Tibial artery (tissue), 4 donors: ENCODE measurements at regions not wholly inside any gene's neighbourhood (a gene's known extent, or its start where the extent isn't known, plus 50 kb on each side); places are given as distances from the start of the nearest gene placed in this dataset.
"Not testable (repeated sequence)": the region's sequence is repeated elsewhere in the genome, so short reads cannot be mapped to it uniquely, and the experiment has no call there.

Experiments
- DNase-seq, 2 donors: peaks; one replicate each; pipeline ENCODE4 v3.0.0-alpha.2; 2019
- H3K27ac ChIP-seq, 2 donors: fragments of 200-600 bp; sonication (generic) in 1 of 2; 1 replicate in 1 of 2; 2 replicates in 1 of 2; pipeline ENCODE4 v1.5.1; 2018 to 2019; ENCODE audit warnings: mild to moderate bottlenecking in 1 of 2
- H3K27me3 ChIP-seq, 2 donors: fragments of 200-600 bp; sonication (generic) in 1 of 2; one replicate each; pipeline versions ENCODE4 v1.5.1 to v1.6.0; 2016 to 2019
- H3K36me3 ChIP-seq, 3 donors: fragments of 200-600 bp; sonication (generic) in 2 of 3; one replicate each; pipeline ENCODE4 v1.5.1; 2016 to 2019; ENCODE audit warnings: mild to moderate bottlenecking in 2 of 3
- H3K4me1 ChIP-seq, 4 donors: fragments of 200-600 bp; sonication (generic) in 2 of 4; 1 replicate in 3 of 4; 2 replicates in 1 of 4; pipeline ENCODE4 v1.5.1; 2016 to 2019
- H3K4me3 ChIP-seq, 2 donors: fragments of 200-600 bp; sonication (generic) in 1 of 2; 1 replicate in 1 of 2; 2 replicates in 1 of 2; pipeline ENCODE4 v1.5.1; 2018 to 2019; ENCODE audit warnings: mild to moderate bottlenecking in 2 of 2
- H3K9me3 ChIP-seq, 3 donors: fragments of 200-600 bp; sonication (generic) in 1 of 3; one replicate each; pipeline ENCODE4 v1.5.1; 2016 to 2019
- CTCF ChIP-seq, 2 experiments: fragments of 200-600 bp in 1 of 2; fragments of 450-650 bp in 1 of 2; IDR thresholded peaks; one replicate each; pipeline ENCODE4 v1.5.1; 2017 to 2019; ENCODE audit warnings: antibody characterized with exemption in 2 of 2, mild to moderate bottlenecking in 1 of 2, moderate library complexity in 1 of 2
- intact Hi-C: fragments of 100-400 bp; cut with DNase I; formaldehyde crosslinking; loops from one replicate; pipeline ENCODE4 v1.15.0; 2023; ENCODE audit warnings: low total_unique reads

GRCh38 chr9:89677702-89678395 lies 73.0 kb downstream of the GADD45G start:
- Histone ChIP-seq H3K36me3 (no peaks in the 10 kb centered on the region), H3K27me3 (peaks cover 0 to 10% of the 10 kb centered on the region in 2 donors), H3K9me3 (no peaks in the 10 kb centered on the region), H3K4me1 (peaks cover 0 to 4% (median 0%) of the 10 kb centered on the region in 4 donors), H3K27ac (no peak overlapping the region), H3K4me3 (no peak overlapping the region)
- intact Hi-C loops: no loop called here
- no peak for DNase-seq
- TF ChIP-seq CTCF (IDR thresholded peaks at IDR 0.05): no peak

DNA sequence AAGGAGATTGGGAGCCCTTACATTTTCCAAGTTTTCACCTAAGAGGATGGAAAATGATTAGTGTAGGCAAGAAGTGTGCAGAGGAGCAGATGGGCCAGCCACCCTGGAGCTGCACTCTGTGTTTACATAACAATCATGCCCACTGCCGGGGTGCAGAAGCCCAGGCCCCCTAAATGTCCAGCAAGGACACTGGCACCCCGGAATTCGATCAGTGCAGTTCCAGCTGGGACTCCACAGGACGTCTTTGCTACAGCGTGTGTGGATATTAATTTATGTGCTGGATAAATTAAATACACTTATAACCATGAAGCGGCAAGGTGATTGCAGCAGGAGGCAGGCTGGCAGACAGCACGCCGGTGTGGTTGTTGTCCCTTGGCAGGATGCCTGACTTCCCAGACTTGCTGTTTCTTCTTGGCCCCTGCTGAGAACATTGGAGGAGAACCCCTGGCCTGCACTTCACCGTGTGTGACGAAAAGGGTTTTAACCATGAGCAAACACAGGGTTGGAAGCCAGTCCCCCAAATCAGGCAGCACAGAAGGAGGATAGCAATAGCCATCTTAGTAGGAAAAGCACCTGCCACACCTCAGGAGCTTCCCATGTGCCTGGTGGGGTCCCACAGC lies 73.7 kb downstream of the GADD45G start:
- intact Hi-C loops: no loop called here
- Histone ChIP-seq H3K27ac (no peak overlapping the region), H3K9me3 (no peaks in the 10 kb centered on the region), H3K4me1 (peaks cover 0 to 5% (median 1%) of the 10 kb centered on the region in 4 donors), H3K27me3 (peaks cover 0 to 10% of the 10 kb centered on the region in 2 donors), H3K4me3 (no peak overlapping the region), H3K36me3 (no peaks in the 10 kb centered on the region)
- no peak for DNase-seq
- TF ChIP-seq CTCF (IDR thresholded peaks at IDR 0.05): no peak

- Histone ChIP-seq H3K36me3 (no peaks in the 10 kb centered on the region), H3K4me3 (no peak overlapping the region), H3K27me3 (peaks cover 0 to 10% of the 10 kb centered on the region in 2 donors), H3K9me3 (no peaks in the 10 kb centered on the region), H3K4me1 (peaks cover 0 to 10% (median 6%) of the 10 kb centered on the region in 4 donors), H3K27ac (no peak overlapping the region)
- no peak for DNase-seq
- no peak for TF ChIP-seq CTCF (IDR thresholded peaks at IDR 0.05)
- intact Hi-C loops: no loop called here
These were observed 74.2 kb downstream of the GADD45G start for GRCh38 chr9:89679016-89679415.

DNA sequence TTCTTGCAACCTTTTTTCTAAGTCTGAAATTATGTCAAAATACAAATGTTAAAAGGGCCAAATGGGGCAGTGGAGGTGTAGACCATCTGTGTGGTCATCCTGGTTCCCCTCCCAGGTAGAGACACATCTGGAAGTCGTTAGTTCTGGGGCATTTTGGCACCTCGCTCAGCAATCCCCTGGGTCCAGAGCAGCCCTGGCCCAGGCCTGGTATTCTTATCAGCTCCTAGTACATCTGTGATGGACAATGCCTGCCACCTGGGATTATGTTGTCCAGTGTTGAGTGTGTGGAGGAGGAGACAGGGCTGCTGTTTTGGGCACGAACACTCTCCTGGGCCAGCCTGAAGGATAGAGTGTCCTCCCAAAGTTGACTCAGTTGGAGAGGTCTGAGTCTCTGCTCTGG lies 74.8 kb downstream of the GADD45G start:
- H3K4me1 ChIP-seq: peaks cover 0 to 15% (median 11%) of the 10 kb centered on the region in 4 donors
- intact Hi-C loops: no loop called here
- H3K9me3 ChIP-seq: no peaks in the 10 kb centered on the region
- no peak overlapping the region for H3K27ac ChIP-seq
- no peak for DNase-seq
- TF ChIP-seq CTCF (IDR thresholded peaks at IDR 0.05): no peak
- H3K36me3 ChIP-seq: no peaks in the 10 kb centered on the region
- peaks cover 0 to 10% of the 10 kb centered on the region in 2 donors for H3K27me3 ChIP-seq
- H3K4me3 ChIP-seq: no peak overlapping the region

DNA sequence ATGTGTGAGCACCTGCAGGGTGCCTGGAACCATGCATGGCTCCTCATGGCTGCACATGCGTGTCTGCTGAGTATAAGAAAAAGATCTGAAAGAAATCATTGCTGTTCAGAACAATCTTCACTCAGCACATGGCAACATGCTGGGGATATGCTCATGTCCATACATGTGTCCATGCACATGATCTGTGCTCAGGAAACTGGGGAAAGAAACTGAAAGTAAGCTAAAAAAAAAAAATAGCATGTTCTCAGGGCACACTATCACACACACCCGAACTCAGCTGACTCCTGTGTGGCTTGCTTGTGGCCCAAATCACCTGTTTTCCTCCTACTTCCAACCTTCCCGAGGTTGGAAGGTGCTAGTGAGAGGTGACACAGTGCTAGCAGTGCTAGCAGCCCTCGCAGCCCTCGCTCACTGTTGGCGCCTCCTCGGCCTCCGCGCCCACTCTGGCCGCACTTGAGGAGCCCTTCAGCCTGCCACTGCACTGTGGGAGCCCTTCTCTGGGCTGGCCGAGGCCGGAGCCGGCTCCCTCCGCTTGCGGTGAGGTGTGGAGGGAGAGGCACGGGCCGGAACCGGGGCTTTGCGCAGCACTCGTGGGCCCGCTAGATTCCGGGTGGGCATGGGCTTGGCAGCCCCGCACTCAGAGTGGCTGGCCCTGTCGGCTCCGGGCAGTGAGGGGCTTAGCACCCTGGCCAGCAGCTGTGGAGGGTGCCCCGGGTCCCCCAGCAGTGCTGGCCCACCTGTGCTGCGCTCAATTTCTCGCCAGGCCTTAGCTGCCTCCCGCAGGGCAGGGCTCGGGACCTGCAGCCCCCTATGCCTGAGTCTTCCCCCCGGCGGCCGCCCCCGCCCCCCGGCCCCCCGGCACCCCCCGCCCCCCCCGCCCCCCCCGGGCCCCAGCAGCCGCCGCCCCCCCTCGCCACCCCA lies 76.0 kb downstream of the GADD45G start:
- H3K9me3 ChIP-seq: no peaks in the 10 kb centered on the region
- no peak overlapping the region for H3K27ac ChIP-seq
- intact Hi-C loops: loop anchor here (5.0 kb wide), 2 partner anchors 74 to 364 kb away; partner anchors contain the start of genes GADD45G and SECISBP2
- peaks cover 0 to 24% (median 18%) of the 10 kb centered on the region in 4 donors for H3K4me1 ChIP-seq
- DNase-seq: no peak
- no peak for TF ChIP-seq CTCF (IDR thresholded peaks at IDR 0.05)
- H3K36me3 ChIP-seq: no peaks in the 10 kb centered on the region
- H3K27me3 ChIP-seq: peaks cover 0 to 10% of the 10 kb centered on the region in 2 donors
- H3K4me3 ChIP-seq: no peak overlapping the region

GRCh38 chr9:89681468-89681859 lies 76.7 kb downstream of the GADD45G start:
- peaks cover 0 to 31% (median 22%) of the 10 kb centered on the region in 4 donors for H3K4me1 ChIP-seq
- not testable (repeated sequence) for H3K27ac ChIP-seq, H3K4me3 ChIP-seq, DNase-seq, H3K9me3 ChIP-seq, H3K36me3 ChIP-seq, H3K27me3 ChIP-seq
- intact Hi-C loops: loop anchor here (5.0 kb wide), 2 partner anchors 74 to 364 kb away; partner anchors contain the start of genes GADD45G and SECISBP2
